NCI-H524 treated with DMSO at 0.1 percent for 48 hours (cell line): ENCODE measurements at regions not wholly inside any gene's neighbourhood (a gene's known extent, or its start where the extent isn't known, plus 50 kb on each side); places are given as distances from the start of the nearest gene placed in this dataset.
"Not testable (repeated sequence)": the region's sequence is repeated elsewhere in the genome, so short reads cannot be mapped to it uniquely, and the experiment has no call there.

ENCODE experiments used
- DNase-seq: peaks from one replicate; lab custom pipeline; 2025; lab: John Stamatoyannopoulos, UW

DNA sequence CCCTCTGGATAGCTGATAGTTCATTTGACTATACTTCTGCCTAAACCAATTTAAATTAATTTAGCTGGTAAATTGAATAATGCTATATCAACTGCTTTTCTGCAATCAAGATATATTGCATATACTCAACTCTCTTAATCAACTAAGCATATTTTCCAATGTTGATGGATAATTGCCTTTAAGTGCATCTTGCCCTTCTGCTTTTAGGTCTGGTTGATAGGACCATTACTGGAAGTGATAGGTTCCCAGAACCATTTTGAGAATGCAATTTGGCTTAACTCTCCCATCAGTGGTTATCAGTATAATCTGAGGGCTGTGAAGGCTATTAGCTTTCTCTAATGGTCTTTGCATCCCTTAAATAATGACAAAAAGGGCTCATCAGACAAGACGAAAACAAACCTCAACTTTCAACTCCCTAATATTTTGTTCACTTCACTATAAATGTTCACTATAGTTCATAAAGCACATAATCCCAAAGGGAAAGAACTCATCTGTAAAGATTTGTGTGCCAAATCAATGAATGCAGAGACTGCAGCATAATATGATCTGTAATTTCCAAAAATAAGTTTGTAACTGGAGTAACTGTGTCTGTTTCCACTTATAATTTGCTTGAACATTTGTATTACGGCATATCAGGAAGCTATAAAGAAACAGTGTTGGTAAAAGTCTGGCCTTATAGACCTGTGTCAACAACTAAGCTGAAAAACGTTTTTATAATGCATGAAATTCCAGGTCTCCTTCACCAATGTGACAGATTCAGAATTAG is 273.6 kb downstream of the FBXO8 start:
- DNase-seq = no peak

DNA sequence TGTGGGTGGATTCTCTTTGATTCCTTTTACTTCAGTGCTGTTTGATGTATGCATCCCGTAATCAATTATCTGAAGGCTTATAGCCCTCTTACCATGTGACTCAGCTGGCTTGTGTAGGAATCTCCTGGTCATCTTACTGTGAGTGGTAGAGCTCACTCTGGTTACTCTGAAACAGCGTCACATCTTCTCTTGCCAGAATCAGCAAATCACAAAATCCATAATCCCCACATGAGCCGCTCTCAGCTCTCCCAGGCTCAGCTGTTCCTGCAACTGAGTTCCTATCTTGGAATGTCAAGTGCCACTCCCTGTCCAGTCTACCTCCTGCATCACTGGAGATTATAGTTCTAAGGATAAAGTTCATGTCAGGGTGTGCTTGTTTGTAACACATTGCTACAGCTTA is 278.0 kb downstream of the FBXO8 start:
- DNase-seq = no peak

DNA sequence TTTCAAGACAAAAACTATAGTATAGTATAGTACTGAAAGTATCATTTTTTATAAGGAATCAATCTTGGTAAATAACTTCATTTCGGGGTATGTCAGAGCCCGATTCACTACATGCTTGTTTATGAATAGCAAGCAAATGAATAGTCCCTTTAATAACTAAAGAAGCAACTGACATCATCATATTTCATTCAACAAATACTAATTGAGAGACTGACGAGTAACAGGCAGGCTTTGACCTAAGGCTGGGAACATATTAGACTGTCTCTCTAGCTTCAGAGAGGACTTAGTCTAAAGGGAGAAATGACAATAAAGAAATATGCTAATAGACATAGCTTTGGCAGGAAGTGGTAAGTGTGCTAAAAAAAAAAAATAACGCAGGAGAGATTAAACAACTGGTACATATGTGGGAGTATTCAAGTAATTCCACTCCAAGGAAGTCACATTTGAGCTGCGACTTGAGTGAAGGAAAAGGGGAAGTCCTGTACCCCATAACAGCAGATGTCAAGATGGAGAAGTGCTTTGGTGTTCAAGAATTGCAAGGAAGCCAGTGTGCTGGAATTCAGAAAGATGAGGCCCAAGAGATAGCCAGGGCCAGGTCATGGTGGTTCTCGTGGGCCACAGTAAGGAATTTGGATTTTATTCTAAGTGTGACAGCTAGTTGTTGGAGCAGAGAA is 284.9 kb downstream of the FBXO8 start:
- DNase-seq = no peak

DNA sequence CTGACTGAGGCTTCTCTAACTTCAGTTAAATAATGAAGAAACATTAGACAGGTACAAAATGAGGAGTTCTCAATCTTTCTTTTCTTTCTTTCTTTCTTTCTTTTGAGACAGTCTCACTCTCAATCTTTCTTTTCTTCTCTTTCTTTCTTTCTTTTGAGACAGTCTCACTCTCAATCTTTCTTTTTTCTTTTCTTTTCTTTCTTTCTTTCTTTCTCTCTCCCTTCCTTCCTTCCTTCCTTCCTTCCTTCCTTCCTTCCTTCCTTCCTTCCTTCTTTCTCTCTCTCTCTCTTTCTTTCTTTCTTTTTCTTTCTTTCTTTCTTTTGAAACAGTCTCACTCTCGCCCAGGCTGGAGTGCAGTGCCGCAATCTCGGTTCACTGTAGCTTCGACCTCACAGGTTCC is 287.7 kb downstream of the FBXO8 start:
- DNase-seq = not testable (repeated sequence)

DNA sequence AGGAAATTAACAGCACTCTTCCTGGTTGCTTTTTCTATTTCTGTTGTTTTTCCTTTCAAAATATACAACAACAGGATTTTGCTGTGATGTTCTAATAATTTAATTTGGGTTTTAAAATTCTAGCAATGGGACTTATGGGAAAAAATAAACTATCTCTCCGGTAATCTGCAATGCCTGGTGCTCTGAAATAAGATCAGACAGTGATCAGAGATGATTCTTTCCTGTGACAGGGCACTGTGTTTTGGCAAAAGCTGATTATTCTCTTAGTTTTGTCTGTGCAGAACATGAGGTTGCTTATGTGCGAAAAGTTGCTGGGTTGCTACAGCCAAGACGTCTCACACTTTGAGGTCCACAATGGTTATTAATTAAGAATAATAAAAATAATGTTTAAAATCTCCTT is 291.7 kb downstream of the FBXO8 start:
- DNase-seq = no peak

DNA sequence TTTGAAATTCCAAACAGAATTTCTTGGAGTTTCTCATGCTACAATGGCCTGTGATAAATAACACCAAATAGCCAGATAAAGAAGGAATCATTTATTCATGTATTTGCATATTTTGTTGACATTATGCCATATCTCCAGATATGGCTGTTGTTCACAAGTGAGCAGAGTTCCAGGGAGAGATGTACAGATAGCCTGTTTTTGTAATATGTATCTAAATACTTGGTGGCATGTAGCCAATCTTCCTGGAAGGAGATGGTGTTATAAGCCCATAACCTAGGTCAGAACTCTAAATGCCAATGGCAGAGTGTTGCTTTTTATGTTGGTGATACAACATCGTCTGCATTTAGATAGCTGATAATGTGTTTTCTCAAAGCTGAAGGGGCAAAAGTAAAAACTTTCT is 292.2 kb downstream of the FBXO8 start:
- DNase-seq = no peak

DNA sequence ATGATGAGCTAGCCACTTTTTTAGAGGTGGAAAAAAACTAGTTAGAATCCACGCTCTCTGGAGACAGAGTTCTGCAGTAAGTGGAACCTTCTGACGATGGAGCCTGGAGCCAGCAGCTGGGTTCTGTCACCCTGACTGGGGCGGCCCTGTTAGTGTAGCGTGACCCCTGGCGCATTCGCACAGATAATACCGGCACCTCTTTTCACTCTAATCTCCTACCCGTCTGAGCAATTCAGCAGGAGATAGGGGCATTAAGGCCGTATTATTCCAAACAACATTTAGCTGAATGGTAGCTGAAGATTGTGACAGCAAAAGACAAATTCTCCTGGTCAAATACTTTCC is 292.6 kb downstream of the FBXO8 start:
- no peak for DNase-seq

DNA sequence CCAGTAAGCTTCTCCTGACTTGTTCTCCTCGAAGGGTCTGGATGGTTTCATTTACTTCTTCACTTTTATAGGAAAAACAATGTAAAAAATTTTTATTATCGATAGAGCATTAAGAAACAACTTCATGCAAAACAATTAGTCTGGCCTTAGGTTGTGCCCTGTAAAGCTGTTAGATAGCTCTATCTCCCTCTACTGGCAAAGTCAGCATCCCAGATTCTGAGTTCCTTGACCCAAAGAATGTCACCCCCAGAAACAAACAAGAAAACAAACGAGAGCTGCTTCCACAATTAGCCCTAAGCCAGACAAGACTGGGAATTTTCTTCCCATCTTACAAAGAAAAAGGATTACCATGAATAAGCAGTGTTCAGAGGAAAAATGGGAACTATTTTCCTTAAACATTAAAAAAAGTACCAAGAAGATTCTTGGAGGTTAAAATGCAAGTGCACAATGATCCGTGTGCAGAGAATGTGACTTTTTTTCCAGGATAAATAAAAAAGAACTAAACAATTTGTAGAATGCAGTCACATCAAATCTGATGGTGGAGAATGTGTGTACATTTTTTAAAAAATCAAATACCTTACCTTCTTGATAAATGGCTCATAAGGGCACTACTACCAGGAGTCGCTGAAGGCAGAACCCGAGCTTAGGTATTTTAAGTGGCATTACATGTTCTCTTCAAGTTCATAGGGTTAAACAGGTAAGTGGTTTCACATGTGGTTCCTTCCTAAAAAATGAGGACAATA is 293.2 kb downstream of the FBXO8 start:
- DNase-seq = no peak

DNA sequence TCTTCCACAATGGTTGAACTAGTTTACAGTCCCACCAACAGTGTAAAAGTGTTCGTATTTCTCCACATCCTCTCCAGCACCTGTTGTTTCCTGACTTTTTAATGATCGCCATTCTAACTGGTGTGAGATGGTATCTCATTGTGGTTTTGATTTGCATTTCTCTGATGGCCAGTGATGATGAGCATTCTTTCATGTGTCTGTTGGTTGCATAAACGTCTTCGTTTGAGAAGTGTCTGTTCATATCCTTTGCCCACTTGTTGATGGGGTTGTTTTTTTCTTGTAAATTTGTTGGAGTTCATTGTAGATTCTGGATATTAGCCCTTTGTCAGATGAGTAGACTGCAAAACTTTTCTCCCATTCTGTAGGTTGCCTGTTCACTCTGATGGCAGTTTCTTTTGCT is 319.9 kb downstream of the FBXO8 start:
- not testable (repeated sequence) for DNase-seq

DNA sequence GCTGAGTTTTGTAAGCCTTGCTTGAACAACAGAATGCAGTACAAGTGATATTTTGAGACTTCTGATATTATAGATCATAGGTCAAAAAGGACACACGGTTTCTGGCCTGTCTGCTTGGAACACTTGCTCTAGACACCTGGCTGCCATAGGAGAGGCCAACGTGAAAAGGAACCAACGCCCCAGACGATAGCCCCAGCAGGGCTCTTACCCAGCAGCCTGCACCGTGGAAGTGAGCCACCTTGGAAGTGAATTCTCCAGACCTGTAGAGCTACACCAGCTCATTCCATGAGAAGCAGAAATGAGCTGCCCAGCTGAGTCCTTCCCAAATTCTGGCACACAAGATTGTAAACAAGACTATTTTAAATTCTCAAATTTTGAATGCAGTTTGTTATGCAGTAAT is 323.1 kb downstream of the FBXO8 start:
- DNase-seq = no peak

DNA sequence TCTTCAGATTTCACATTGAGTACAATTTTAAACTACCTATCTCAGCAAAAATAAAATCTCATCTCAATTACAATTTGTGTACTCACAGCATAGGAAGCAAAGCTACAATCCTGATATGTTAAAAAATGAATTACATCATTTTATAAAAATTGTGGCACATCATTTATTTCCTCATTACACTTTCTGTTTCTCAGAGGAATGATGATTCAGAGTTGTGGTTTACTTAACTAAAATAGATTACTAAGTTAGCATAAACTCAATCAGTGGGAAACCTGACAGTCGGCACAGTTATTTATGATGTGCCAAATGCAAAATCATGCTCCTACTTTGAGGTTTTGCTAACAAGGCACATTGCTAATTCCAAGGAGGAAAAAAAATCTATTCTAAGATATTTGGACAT is 325.0 kb downstream of the FBXO8 start:
- no peak for DNase-seq

DNA sequence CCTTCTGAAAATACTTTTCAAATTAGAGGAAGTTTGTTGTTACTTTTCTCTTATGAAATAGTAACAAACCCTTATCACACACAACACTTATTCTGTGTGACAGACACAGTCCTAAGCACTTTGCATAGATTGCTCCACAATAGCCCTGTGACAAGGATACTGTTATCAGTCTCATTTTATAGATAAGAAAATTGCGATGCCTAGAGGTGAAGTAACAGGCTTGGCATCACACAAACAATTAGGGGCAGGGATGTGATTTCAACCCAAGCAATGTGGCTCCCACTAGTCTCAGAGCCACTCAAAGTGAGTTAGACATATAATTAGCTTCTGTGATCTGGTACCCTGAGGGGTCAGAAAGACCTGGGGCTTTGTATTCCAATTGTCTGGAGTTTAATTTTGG is 339.9 kb downstream of the FBXO8 start:
- DNase-seq = no peak

DNA sequence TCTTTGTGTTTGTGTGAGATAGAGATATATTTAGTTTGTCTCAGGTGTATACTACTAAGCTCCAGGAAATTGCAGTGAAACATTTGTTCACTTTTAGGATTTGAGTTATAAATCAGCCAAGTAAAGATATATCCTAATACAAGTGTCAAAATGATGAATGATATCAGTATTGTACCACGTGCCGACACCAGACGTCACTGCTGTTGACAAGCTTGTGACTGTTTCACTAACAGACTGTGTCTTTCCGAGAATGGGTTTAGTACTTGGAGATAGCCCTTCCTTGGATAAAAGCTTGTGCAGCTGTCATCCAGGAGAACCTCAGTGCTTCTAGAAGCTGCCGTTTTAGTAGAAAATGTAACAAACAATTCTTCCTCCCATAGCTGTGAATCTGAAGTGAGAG is 343.3 kb downstream of the FBXO8 start:
- DNase-seq = no peak

DNA sequence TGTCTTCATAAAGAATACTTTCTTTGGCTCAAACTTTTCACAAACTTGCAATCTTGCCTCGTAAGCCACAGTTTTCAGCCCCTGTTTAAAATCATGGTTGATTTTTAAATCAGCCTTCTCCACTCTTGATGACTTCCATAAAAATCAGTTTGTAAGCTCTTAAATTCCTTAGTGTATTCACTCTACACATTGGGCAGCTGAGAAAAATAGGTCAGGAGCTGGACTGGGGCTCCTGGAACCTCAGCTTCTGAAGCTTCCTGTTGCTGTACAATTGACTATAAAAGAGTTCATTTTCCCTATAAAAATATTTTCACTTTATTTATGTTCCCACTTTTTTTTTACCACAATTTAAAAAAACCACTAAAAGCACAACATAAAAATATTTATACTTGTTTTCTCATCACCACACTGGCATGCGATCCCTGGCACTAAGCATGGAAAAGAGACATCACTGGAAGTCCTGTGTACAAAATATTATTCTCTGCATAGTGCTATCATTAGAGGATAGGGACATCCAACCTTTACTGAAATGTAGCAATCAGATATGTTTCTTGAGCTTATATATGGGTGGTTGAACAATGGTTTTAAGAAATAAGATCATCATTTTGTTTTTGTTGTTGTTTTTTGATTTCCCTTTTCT is 345.7 kb downstream of the FBXO8 start:
- no peak for DNase-seq

DNA sequence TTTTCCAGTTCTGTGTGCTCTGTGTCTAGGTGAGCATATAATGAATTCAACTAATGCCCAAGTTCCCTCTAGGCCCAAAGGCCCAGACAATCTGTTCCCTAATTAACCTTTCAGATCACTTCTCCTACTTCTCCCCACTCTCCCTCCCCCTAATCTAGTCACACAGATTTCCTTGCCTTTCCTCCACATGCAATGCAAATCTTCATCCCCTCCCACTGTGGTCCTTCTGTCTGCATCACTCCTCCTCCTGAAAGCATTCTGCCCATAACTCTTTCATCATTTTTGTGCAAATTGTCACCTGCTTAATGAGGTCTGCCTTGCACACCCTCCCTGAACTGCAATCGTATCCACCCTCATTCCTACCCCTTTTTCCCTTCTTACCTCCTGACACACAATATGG is 346.6 kb downstream of the FBXO8 start:
- DNase-seq = no peak

DNA sequence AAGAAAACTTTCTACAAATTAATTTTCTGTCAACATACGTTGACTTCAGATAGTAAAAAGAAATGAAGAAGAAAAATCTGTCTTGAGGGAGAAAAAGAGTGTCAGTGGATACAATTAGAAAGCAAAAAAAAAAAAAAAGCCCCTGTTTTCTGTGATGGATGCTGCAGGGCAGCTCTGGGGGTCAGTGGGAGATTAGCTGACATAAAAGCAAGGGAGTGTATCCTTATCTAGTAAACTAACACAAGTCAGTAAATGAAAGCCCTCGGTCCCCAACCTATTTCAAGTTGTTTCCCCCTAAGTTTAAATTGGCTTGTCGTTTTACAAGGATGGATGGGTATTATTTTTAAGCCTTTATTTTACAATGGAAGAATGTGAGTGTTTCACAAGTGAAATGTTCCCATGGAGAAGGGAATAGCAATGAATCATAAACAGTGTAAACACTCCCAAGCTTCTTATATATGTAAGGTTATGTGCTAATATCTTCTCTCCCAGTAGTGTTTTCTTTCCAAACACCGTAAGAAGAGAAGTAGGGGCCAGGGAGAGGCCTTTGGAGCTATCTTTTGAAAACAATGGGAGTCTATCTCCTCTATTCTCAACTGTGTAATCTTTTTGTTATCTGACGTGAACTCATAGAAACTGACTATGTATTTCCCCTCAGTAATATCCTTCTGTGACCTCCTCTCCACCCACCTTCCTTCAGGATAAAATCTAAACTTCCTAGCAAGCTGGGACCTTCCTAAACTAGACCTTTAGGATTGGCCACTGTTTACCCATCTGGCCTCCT is 347.7 kb downstream of the FBXO8 start:
- no peak for DNase-seq

DNA sequence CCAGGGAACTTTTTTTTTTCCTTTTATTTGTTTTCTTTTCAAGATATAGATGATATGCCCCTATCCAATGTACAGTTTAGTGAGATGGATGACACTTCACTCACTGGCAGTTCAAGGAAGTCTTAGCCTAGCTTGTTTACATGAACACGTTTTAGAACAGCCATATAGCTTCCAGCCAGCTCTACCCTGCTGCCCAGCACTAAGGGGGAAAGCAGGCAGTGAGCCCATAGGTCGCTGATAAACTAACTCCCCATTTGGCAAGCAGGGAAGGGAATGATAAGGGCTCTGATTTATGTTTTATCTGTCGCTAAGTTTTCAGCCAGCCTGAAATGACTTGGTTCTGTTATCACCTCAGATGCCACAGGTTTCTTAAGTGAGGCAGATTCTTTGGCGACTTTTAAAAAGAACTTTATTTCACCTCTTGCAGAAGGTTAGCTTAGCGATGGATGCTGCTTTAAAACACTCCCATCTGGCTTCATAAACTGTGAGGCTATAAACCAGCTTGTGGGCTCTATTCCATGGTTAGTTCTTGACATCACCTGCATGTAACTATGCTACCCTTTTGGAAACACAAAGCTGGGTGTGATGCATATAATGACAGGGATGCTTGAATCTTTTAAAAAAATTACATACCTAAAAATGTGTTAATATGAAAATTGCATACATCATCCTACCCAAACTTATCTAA is 348.4 kb downstream of the FBXO8 start:
- no peak for DNase-seq

DNA sequence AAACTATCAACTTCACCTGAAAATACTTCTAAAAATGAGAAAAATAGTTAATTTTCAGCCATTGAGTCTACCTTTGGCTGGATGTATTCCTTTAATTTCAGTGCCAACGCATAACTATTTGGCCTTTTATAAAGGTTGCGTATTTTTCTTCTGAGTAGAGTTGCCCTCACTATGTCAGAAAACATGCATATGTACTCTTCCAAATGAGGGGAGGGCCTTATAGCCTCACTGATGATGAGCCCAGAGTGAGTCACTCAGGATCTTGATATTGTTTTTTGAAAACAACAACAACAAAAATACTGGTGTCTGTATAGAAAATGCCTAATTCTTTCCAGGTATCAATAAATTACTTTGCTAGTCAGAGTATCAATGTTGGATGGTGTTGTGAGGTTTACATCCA is 349.3 kb downstream of the FBXO8 start:
- DNase-seq = no peak

DNA sequence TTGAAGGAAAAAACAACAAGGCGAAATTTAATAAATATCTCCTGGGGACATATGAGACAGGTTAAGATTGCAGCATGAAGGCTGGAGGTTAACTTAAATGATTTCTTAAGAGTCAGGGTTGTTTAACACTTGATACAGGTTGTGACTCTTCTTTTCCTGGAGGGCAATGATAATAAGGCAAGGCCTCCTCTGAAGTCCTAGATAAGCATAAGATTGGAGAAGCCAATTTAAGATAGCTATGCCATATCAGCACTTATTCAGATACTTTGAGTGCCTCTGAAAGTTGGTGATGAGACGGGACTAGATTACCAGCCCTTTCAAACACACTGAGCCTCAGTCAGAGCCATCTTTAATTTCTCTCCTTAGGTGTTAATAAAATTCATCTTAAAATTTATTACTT is 350.8 kb downstream of the FBXO8 start:
- no peak for DNase-seq

DNA sequence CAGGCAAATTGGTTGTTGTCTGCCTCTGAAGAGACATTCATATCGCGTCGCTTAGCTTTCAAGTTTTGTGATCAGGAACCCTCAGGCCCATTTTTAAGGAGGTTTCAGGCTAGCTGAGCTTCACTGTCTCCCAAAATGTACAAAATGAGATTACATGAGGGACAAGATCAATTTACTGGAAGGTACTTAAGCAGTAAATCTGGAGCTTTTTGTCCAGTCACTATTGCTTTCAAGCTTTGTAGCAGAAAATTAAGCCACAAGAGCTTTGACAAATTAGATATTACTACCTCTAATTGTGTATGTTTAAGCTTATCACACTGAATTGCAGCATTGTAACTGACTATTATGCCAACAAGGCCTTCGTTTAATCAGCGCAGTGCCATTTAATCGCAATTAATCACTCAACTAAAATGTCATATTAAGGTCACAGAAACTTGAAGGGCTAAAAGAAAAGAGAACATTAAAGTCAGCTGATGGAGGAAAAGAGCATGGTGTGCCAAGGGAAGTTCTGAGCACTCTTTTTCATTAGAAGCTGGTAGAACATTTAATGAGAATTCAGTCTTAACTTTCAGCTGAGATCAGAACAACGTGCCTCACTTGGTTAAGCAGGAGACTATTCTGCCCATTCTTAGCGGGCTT is 353.0 kb downstream of the FBXO8 start:
- no peak for DNase-seq

DNA sequence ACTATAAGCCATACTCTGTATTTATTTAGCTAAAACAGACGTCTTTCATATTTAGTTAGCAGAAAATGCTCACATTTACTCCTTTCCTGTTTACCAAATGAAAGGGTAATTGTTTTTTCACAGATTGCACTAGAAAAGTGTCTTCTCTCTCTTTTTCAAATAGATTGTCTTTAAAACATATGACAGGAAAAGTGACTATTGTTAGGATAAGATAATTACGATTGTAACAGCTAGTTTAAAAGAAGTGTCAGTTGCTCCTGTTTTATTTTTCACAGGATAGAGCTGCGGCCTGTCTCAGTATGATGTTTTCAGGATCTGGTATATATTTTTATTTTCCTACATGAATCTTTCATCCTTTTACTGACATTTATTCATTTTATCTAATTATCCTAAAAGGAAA is 353.5 kb downstream of the FBXO8 start:
- no peak for DNase-seq
